Activated T-cell treated with anti-CD3 and anti-CD28 coated beads, Interleukin-2, amount 50 U/mL, for 48 hours (primary cell): ENCODE measurements at regions not wholly inside any gene's neighbourhood (a gene's known extent, or its start where the extent isn't known, plus 50 kb on each side); places are given as distances from the start of the nearest gene placed in this dataset.

Experiments
- DNase-seq, 2 experiments: peaks; one replicate each; pipeline ENCODE4 v3.0.0-alpha.2; 2020

GRCh38 chr4:181905708-181906107 is 337.5 kb upstream of the TENM3 start:
- no peak for DNase-seq

GRCh38 chr4:181908168-181908567 is 335.0 kb upstream of the TENM3 start:
- DNase-seq = no peak

- DNase-seq = no peak
These were observed 333.8 kb upstream of the TENM3 start for GRCh38 chr4:181909368-181909767.

GRCh38 chr4:181911420-181911819 is 331.8 kb upstream of the TENM3 start:
- no peak for DNase-seq

- DNase-seq = no peak
These were observed 309.7 kb upstream of the TENM3 start for GRCh38 chr4:181933471-181933870.

- DNase-seq = no peak
These were observed 304.6 kb upstream of the TENM3 start for GRCh38 chr4:181938631-181939030.

- DNase-seq = no peak
These were observed 303.8 kb upstream of the TENM3 start for GRCh38 chr4:181939199-181939945.

GRCh38 chr4:181944527-181944926 is 298.7 kb upstream of the TENM3 start:
- no peak for DNase-seq

- no peak for DNase-seq
These were observed 296.3 kb upstream of the TENM3 start for GRCh38 chr4:181946902-181947301.

GRCh38 chr4:181948839-181949382 is 294.3 kb upstream of the TENM3 start:
- no peak for DNase-seq

GRCh38 chr4:181949704-181950312 is 293.4 kb upstream of the TENM3 start:
- DNase-seq = no peak

GRCh38 chr4:181950372-181951127 is 292.7 kb upstream of the TENM3 start:
- DNase-seq = no peak

- no peak for DNase-seq
These were observed 291.9 kb upstream of the TENM3 start for GRCh38 chr4:181951265-181951664.

GRCh38 chr4:181952478-181952877 is 290.7 kb upstream of the TENM3 start:
- no peak for DNase-seq

- no peak for DNase-seq
These were observed 286.7 kb upstream of the TENM3 start for GRCh38 chr4:181956512-181956911.

- DNase-seq = no peak
These were observed 286.1 kb upstream of the TENM3 start for GRCh38 chr4:181957088-181957487.

GRCh38 chr4:181958446-181958845 is 284.8 kb upstream of the TENM3 start:
- DNase-seq = no peak

- DNase-seq = no peak
These were observed 284.1 kb upstream of the TENM3 start for GRCh38 chr4:181959121-181959520.

GRCh38 chr4:181960384-181960783 is 282.8 kb upstream of the TENM3 start:
- no peak for DNase-seq

- no peak for DNase-seq
These were observed 280.9 kb upstream of the TENM3 start for GRCh38 chr4:181962321-181962720.

- no peak for DNase-seq
These were observed 278.5 kb upstream of the TENM3 start for GRCh38 chr4:181964731-181965130.

GRCh38 chr4:181966104-181966551 is 277.1 kb upstream of the TENM3 start:
- DNase-seq = no peak

- no peak for DNase-seq
These were observed 275.8 kb upstream of the TENM3 start for GRCh38 chr4:181967401-181967800.

GRCh38 chr4:181968371-181968770 is 274.8 kb upstream of the TENM3 start:
- no peak for DNase-seq
